IPS DF 6.9 (cell line): ENCODE measurements at regions not wholly inside any gene's neighbourhood (a gene's known extent, or its start where the extent isn't known, plus 50 kb on each side); places are given as distances from the start of the nearest gene placed in this dataset.

Experiments
- DNase-seq: peaks from one replicate; pipeline ENCODE4 v3.0.0-alpha.2; 2013; ENCODE audit warnings: low read depth, low spot score
- H3K27ac ChIP-seq: one replicate; pipeline ENCODE4 v1.5.1; 2013; ENCODE audit warnings: low read length, control low read depth
- H3K27me3 ChIP-seq: 2 replicates; pipeline ENCODE4 v1.6.1; 2013; ENCODE audit warnings: mild to moderate bottlenecking, low read length; ENCODE audit not compliant: control insufficient read depth, insufficient read depth
- H3K36me3 ChIP-seq: 2 replicates; pipeline ENCODE4 v1.6.1; 2013; ENCODE audit warnings: low read length; ENCODE audit not compliant: control insufficient read depth, insufficient read depth
- H3K4me1 ChIP-seq: 2 replicates; pipeline ENCODE4 v1.6.1; 2013; ENCODE audit warnings: low read length; ENCODE audit not compliant: control insufficient read depth, insufficient read depth
- H3K4me3 ChIP-seq: 2 replicates; pipeline ENCODE4 v1.5.1; 2013; ENCODE audit warnings: mild to moderate bottlenecking, low read length
- H3K9me3 ChIP-seq: 2 replicates; pipeline ENCODE4 v1.6.1; 2013; ENCODE audit warnings: low read length, inconsistent platforms; ENCODE audit not compliant: control insufficient read depth, insufficient read depth
- WGBS: extraction: QIAGEN DNeasy Blood & Tissue Kit; methylation state at CpG from one replicate; pipeline ENCODE4 v1.1.7; 2013; ENCODE audit warnings: mixed read lengths, missing lambda C conversion rate; ENCODE audit not compliant: insufficient read length, insufficient coverage; 5-methylcytosine and 5-hydroxymethylcytosine counted together

- no CpG with 5 or more reads among the region's 3 CpGs for WGBS
- H3K27ac ChIP-seq, result no peak overlapping the region
- no peak overlapping the region for H3K4me3 ChIP-seq
- no peak for DNase-seq
- H3K27me3 ChIP-seq, result no peaks in the 10 kb centered on the region
- no peaks in the 10 kb centered on the region for H3K36me3 ChIP-seq
- H3K4me1 ChIP-seq, result no peaks in the 10 kb centered on the region
- H3K9me3 ChIP-seq, result no peaks in the 10 kb centered on the region
Measured at GRCh38 chr11:106449763-106450162, 372.3 kb downstream of the AASDHPPT start.

- no peak for DNase-seq
- no peak overlapping the region for H3K27ac ChIP-seq
- H3K4me3 ChIP-seq, result no peak overlapping the region
- no peaks in the 10 kb centered on the region for H3K4me1 ChIP-seq
- WGBS, result no CpG with 5 or more reads among the region's 2 CpGs
- H3K27me3 ChIP-seq, result no peaks in the 10 kb centered on the region
- no peaks in the 10 kb centered on the region for H3K36me3 ChIP-seq
- no peaks in the 10 kb centered on the region for H3K9me3 ChIP-seq
Measured at GRCh38 chr11:106451228-106451922, 373.9 kb downstream of the AASDHPPT start.

GRCh38 chr11:106456647-106457046, 379.2 kb downstream of the AASDHPPT start:
- no CpG with 5 or more reads among the region's 3 CpGs for WGBS
- Histone ChIP-seq H3K4me3 (no peak overlapping the region), H3K27ac (no peak overlapping the region), H3K27me3 (no peaks in the 10 kb centered on the region), H3K9me3 (no peaks in the 10 kb centered on the region), H3K36me3 (no peaks in the 10 kb centered on the region), H3K4me1 (no peaks in the 10 kb centered on the region)
- no peak for DNase-seq

- Histone ChIP-seq H3K36me3 (no peaks in the 10 kb centered on the region), H3K4me1 (no peaks in the 10 kb centered on the region), H3K27me3 (no peaks in the 10 kb centered on the region), H3K9me3 (no peaks in the 10 kb centered on the region), H3K27ac (no peak overlapping the region), H3K4me3 (no peak overlapping the region)
- WGBS, result no CpG with 5 or more reads among the region's 1 CpG
- no peak for DNase-seq
Measured at GRCh38 chr11:106457727-106458126, 380.3 kb downstream of the AASDHPPT start.

GRCh38 chr11:106459135-106459534, 381.7 kb downstream of the AASDHPPT start:
- Histone ChIP-seq H3K9me3 (no peaks in the 10 kb centered on the region), H3K36me3 (no peaks in the 10 kb centered on the region), H3K4me1 (no peaks in the 10 kb centered on the region), H3K27ac (no peak overlapping the region), H3K4me3 (no peak overlapping the region), H3K27me3 (no peaks in the 10 kb centered on the region)
- no peak for DNase-seq
- WGBS, result no CpG with 5 or more reads among the region's 3 CpGs

- no peak for DNase-seq
- H3K4me3 ChIP-seq, result no peak overlapping the region
- H3K36me3 ChIP-seq, result no peaks in the 10 kb centered on the region
- H3K9me3 ChIP-seq, result no peaks in the 10 kb centered on the region
- no peaks in the 10 kb centered on the region for H3K4me1 ChIP-seq
- H3K27ac ChIP-seq, result no peak overlapping the region
- no CpG with 5 or more reads among the region's 5 CpGs for WGBS
- no peaks in the 10 kb centered on the region for H3K27me3 ChIP-seq
Measured at GRCh38 chr11:106461148-106461691, 383.8 kb downstream of the AASDHPPT start.

GRCh38 chr11:106461839-106462545, 384.5 kb downstream of the AASDHPPT start:
- no peak overlapping the region for H3K27ac ChIP-seq
- WGBS, result no CpG with 5 or more reads among the region's 4 CpGs
- no peaks in the 10 kb centered on the region for H3K27me3 ChIP-seq
- H3K9me3 ChIP-seq, result no peaks in the 10 kb centered on the region
- H3K4me1 ChIP-seq, result no peaks in the 10 kb centered on the region
- H3K4me3 ChIP-seq, result no peak overlapping the region
- H3K36me3 ChIP-seq, result no peaks in the 10 kb centered on the region
- DNase-seq, result no peak

- H3K4me1 ChIP-seq, result no peaks in the 10 kb centered on the region
- no peak overlapping the region for H3K27ac ChIP-seq
- no CpG with 5 or more reads among the region's 1 CpG for WGBS
- H3K4me3 ChIP-seq, result no peak overlapping the region
- H3K36me3 ChIP-seq, result no peaks in the 10 kb centered on the region
- DNase-seq, result no peak
- H3K27me3 ChIP-seq, result no peaks in the 10 kb centered on the region
- H3K9me3 ChIP-seq, result no peaks in the 10 kb centered on the region
Measured at GRCh38 chr11:106463154-106463553, 385.7 kb downstream of the AASDHPPT start.

- no peaks in the 10 kb centered on the region for H3K27me3 ChIP-seq
- no peaks in the 10 kb centered on the region for H3K4me1 ChIP-seq
- no CpG with 5 or more reads among the region's 4 CpGs for WGBS
- no peak for DNase-seq
- no peak overlapping the region for H3K27ac ChIP-seq
- H3K9me3 ChIP-seq, result no peaks in the 10 kb centered on the region
- no peak overlapping the region for H3K4me3 ChIP-seq
- H3K36me3 ChIP-seq, result no peaks in the 10 kb centered on the region
Measured at GRCh38 chr11:106463796-106464201, 386.3 kb downstream of the AASDHPPT start.

- Histone ChIP-seq H3K4me3 (no peak overlapping the region), H3K9me3 (no peaks in the 10 kb centered on the region), H3K36me3 (no peaks in the 10 kb centered on the region), H3K27ac (no peak overlapping the region), H3K27me3 (no peaks in the 10 kb centered on the region), H3K4me1 (no peaks in the 10 kb centered on the region)
- DNase-seq, result no peak
Measured at GRCh38 chr11:106464728-106465127, 387.3 kb downstream of the AASDHPPT start.
